RPMI8226 (cell line): ENCODE measurements at regions not wholly inside any gene's neighbourhood (a gene's known extent, or its start where the extent isn't known, plus 50 kb on each side); places are given as distances from the start of the nearest gene placed in this dataset.

ENCODE experiments used
- DNase-seq: peaks from one replicate; pipeline ENCODE4 v3.0.0-alpha.2; 2015

DNA sequence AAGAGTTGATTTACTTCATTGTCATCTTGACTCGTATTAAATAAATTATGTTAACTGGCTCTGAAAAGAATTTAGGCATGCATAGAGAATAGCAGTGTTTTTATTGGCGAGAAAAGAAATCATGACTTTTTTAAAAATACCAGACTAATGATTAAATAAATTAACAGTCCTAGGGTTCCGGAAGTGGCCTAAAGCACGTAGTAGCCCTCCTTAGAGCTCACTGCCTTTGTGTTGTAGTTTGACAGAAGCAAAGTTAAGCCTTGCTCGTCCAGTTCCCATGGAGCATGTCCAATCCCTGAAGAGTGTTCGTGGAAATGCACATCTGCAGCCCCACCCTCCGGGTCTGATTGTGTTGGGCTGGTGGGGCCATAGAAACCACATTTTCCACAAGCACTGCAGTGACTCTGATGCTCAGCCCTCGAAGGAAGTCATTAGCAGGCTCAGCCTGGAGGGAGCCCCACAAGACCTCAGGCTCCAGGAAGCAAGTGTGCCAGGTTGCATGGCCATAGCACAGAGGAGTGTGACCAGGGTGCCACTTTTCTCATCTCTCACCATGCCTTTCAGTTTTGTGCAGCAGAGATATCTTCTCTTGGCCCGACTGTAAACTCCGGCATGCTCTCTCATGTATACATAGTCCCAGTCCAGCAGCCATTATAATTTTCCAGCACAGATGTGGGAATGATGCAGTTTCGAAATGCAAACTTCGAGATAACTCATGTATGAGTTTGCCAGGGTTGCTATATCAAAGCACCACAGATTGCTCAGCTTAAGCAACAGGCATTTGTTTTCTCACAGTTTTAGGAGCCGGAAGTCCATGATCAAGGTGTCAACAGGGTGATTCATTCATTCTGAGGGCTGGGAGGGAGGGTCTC is 188.6 kb upstream of the SH3BP4 start:
- DNase-seq: no peak

DNA sequence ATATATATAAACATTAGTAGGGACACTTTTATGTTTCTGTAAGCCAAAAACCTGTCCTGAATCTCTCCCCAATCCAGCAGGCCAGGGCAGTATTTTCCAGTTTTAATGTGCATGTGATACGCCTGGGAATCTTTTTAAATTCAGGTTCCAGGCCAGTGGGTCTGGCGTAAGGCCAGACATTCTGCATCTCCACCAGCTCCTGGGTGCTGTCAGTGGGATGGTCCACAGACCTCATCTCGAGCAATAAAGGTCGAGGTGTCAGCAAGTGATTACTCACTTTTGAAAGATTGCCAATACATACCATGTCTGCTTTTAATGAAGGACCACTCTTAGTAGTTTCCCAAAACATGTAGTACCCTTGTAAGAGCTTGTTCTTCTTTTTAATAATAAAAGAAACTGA is 189.9 kb upstream of the SH3BP4 start:
- no peak for DNase-seq

DNA sequence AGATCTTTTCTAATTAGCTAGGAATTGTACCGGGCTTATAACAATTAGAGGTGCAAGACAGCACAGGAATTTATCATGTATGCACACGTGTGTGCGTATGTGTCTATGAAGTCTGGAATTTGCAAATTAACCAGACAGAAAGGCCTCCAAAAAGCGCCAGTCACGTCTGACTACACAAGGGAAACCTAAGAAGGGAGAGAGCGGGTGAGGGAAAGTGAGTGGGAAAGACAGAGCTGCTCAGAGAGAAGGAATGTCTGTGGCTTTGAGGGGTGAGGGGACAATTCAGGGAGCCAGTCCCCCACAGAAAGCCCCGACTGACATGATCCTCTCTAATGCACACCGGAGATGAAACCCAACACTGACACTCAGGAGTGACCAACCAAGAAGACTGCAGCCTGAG is 197.7 kb upstream of the SH3BP4 start:
- no peak for DNase-seq

DNA sequence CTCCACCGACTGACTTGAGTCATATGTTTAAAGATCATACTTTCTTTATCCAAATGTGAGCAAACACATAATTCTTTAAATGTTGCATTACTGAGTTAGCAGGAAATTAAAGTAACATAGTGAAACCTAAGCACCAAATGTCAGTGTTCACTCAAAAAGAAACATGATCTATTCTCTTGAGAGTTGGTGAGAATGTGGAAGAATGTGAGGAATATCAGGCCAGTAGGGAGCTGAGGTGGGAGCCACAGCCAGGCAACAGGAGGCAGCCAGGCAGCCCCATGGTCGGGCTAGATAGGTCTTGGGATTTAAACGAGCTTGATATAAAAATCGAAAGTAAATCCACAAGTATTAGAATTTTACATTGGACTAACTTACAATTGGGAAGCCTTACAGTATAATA is 198.1 kb upstream of the SH3BP4 start:
- no peak for DNase-seq

DNA sequence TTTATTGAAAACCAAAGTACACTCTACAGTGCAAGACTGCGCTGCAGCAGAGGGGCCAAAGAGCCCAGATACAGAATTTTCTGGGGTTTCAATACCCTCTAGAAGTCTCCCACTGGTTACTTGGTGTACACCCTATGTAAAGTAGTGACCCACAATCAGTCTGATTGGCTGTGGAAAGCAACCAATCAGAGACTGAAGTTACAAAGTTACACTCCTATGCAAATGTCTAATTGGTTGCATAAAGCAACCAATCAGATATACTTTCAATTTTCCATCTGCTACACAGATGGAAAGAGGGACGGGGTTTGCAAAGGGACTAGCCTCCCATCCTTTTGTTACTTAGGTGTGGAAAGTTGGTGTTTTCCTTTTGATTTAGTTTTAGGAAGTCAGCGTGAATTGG is 198.9 kb upstream of the SH3BP4 start:
- DNase-seq: no peak

DNA sequence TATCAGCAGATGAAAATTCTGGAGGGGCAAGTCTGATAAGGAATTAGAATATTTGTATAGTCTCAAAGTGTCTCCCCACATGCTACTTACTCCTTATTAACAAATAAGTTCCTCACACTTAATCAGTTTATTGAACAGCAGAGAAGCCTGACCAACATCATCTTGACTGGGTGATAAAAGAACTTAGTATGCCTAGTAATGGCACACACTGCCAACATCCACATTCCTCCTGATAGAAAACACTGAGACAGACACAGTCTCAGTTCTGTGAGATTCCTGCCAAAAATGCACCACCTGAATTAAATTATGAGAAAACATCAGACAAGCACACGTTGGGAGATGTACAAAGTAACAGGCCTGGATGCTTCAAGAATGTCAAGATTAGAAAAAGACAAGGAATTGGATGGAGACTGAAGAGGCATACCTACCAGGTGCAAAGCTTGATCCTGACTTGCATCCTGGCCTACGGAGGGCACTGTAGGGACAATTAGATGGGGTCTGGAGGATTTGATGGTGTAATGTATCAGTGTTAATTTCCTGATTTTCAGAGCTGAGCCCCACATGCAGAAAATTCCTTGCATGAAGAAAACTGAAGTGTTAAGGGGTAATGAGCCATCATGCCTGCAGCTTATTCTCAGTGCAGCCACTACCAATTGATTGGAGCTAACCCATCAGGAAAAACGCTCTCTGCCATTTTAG is 200.4 kb upstream of the SH3BP4 start:
- no peak for DNase-seq

DNA sequence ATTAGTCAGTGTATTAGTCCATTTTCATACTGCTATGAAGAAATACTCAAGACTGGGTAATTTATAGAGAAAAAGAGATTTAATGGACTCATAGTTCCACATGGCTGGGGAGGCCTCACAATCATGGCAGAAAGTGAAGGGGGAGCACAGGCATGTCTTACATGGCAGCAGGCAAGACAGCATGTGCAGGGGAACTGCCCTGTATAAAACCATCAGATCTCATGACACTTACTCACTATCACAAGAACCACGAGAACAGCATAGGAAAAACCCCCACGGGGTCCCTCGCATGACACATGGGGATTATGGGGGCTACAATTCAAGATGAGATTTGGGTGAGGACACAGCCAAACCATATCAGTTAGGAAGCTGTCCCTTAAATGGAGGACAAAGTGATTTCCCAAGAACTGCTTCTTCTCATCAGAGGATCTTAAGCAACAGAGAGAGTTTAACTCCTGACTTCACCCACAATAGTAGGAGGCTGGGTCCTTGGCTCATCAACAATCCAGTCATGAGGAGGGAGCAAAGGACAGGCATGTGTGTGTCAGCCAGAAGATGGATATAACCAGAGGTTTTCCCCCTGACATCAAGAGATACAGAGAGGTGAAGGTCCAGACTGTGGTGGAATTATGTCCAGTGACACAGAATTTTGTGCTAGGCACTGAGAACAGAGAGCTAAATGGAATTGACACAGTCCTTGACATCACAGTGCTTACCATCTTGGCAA is 203.8 kb upstream of the SH3BP4 start:
- no peak for DNase-seq

DNA sequence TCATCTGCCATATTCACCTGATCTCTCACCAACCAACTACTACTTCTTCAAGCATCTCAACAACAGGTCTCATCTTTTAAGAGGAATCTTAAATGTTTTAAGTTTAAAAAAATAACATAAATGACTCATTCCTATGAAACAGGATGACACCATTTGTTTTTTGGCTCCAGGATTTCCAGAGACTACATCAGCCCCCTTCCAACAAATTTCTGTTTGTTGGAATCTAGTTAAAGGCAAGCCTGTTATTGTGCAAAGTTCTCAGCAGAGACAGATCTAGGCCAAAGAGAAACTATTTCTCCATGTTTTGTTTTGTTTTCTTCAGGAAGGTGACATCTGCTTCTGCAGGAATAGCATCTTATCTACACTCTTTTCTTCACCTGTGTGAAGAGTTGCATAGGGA is 204.8 kb upstream of the SH3BP4 start:
- no peak for DNase-seq

DNA sequence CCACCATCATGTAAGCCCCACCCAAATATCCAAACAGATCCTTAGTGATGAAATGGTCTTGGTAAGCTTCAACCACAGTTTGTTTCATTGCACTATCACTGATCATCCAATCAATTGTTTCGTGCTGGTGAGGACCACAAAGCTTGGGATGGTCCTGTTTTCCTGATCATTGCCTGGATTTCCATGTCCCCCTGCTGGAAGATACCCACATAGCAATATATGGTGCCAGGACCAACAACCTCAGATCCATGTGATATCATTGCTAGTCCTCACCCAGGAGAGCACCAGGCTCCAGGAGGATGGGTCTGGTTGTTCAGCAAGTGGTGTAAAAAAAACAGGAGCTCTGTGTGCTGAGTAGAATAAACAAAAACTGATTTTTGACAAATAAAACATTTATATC is 206.5 kb upstream of the SH3BP4 start:
- DNase-seq: no peak

DNA sequence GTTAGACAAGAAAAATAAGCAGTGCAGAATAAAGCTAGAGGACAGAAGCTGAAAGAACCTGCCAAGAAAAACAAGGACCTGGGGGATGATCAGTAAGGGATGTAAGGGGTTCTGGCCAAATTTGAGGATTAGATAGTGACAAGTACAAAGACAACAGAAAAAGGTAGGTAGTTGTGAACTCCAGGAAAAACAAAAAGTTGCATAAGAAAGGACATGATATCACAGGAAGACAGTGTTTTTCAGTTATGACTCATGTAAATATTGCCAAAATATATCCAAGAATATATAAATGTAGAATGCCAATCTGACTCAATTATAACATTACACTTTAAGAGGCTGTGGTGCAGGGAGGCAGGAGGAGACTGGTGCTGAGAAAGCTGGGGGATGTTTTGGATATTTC is 209.8 kb upstream of the SH3BP4 start:
- no peak for DNase-seq

DNA sequence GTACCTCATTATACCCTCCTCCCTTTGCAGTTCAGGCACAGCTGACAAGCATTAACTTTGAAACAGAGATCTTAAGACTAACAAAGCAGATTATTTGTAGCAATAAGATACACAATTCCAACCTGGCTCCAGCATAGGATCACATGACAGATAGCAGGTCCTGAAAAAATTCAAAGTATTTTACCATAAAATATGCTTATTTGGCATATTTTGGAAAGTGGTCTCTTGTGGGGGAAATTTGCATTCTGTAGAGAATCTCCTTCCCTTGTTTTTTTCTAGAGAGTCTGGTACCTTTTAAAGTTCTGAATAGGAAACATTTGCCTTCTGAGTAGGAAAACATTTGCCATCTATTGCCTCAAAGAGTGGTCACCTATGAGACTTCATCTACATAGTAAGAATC is 212.8 kb upstream of the SH3BP4 start:
- no peak for DNase-seq

DNA sequence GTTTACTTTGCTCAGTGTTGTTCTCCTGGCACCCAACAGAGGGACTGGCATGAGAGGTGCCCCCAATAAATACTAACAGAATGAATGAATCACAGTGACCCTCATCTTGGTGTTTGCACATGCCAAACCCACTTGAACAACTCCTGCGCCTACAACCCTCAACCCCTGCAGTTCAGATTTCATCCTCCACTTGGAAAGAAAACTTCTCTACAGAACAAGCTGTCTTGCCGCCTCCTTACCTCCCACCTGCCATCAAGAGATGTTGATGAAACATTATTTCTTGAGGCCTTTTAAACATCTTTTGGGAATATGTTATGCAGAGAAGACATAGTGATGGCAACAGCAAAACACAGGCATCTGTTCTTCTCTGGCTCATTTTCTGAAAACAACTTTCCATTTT is 216.0 kb upstream of the SH3BP4 start:
- DNase-seq: no peak

DNA sequence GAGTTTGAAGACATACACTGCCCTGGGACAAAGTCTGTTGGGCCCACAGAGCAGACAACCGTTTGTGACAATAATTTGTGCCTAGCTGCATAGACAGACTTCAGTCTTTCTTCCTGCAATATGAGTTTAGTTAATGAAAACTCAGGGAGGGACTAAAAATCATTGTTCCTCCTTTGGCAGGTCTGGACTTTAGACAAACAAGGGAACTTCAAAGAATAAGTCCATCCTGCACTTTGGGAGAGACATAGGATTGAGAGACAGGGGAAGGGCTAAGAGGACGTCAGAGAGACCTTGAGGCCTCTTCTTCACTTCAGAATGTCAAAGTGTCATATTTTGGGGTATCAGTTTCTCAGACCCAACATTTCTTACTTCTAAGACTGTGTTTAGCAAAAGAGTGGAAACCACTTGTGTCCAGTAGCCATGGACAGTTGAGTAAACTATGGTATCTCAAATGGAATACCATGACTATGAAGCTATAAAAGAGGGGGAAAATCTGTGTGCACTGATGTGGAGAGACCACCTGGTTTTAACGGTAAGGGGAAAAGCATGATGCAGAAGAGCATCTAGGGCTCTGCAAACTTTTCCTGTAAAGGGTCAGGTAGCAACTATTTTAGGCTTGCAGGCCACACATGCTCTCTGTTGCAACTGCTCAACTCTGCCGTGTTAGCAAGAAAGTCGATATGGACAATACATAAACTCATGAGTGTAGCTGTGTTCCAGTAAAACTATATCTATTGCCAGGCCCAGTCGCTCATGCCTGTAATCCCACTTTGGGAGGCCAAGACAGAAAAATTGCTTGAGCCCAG is 217.8 kb upstream of the SH3BP4 start:
- no peak for DNase-seq

DNA sequence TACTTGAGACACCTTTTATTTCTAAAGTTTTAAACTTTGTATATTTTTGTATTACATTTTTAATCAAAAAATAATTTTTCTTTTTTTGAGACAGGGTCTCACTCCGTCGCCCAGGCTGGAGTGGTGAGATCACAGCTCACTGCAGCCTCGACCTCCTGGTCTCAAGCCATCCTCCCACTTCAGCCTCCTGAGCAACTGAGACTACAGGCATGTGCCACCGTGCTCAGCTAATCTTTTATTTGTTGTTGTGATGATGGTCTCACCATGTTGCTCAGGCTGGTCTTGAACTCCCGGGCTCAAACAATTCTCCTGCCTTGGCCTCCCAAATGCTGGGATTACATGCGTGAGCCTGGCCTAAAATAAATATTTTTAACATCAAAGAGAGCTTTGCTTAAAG is 218.7 kb upstream of the SH3BP4 start:
- no peak for DNase-seq

DNA sequence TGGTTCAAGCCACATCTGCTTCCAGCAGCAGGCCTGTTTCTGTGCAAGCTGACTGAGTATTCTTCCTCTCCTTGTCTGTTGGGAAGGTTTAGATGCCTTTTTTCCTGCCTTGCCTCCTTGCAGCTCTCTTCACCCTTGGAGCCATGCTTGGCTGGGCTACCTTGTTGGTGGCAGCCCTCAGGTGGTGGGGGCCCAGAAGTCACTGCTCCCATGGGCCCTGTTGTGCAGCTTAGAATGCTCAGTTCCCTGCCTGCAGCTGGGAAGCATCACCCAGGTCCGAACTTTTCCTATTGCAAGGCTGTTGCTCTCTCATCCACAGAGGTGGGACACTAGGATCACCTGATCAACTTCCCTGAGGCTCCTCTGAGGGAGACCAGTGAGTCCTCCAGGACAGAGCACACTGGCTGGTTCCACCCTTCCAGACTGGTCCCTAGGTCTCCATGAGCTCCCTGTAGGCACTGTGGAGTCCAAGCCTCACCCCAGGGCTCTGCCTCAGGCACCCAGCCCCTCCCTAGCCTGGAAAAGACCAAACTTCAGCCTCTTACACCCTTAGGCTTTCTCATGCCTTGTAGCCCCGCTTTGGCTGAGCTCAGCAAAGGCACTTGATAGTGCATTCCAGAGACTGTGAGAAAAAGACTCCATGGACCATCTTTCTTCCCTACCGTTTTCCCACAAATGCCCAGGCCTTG is 219.3 kb upstream of the SH3BP4 start:
- DNase-seq: no peak

DNA sequence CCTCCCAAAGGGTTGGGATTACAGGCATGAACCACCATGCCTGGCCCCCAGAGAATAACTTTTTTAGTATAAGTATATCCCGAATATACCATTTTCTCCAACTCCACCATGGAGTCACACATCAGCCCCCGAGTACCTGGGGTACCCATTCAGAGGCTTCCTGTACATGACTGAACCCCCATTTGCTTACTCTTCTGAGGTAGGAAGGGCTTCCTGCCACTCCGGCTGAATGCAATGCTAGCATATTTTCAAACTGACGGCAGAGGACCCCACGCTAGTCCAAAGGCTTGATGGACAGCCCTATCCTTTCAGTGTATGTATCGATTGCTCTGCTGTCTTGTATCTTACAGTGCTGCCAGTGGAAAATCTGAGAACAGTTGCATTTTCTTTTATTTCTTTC is 220.6 kb upstream of the SH3BP4 start:
- DNase-seq: no peak

DNA sequence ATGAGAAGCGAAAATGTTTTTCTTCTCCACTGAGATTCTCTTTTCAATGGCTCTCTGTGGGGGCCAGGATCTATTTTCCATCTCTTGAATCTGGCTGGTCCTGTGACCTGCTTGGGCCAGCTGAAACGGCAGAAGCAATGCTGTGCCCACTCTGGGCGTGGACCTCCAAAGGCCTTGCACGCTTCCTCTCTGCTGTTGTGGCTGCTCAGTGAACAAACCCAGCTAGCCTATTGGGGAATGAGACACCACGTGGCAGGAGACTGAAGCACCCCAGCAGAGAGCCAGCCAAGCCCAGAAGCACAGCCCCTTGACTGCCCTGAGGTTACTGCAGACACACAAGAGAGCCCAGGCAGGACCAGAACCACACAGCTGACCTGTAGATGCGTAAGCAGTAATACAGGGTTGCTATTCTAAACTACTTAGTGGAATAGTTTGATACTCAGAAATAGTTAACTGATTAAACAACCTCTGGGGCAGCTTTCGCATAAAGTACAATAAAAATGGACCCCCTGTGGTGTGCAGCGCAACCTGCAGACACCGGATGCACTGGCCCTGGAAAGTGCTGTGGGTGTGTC is 221.7 kb upstream of the SH3BP4 start:
- no peak for DNase-seq

DNA sequence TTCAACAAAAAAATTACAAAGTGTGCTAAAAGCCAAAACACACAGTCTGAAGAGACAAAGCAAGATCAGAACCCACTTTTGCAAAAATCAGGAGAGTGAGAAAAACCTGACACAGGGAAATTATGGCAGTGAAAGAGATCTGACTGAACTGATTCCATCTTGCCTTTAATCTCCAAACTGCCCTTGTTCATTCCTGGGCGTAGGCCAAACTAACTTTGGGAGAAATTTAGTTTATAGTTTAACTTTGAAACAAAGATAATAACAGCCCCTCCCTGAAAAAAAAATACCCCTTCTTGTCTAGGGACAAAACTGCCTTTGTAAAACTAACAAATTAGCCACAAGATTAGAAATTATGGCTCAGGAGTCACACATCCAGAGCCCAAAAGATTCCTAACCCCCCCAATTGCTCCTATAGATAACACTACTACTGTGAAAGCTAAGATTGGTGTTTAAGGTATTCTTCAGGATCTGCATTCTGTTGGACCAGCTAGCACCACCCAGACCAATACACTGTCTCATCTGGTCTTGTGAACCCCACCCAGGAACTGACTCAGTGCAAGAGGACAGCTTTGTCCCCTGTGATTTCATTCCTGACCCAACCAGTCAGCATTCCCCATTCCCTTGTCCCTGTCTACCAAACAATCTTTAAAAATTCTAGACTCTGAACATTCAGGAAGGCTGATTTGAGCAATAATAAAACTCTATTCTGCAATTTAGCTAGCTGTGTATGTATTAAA is 226.1 kb upstream of the SH3BP4 start:
- DNase-seq: no peak

DNA sequence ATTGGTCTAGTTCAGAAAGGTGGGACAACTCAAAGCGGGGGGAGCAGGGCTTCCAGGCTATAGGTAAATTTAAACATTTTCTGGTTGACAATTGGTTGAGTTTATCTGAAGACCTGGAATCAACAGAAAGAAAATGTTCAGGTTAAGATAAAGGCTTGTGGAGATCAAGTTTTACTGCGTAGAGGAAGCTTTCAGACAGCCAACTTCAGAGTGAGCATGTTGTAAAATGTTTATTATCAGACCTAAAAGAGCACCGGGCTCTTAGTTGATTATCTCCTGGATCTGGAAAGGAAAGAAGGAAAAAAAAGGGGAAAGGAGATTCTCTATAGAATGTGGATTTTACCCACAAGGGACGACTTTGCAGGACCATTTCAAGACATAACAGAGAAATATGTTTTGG is 227.0 kb upstream of the SH3BP4 start:
- DNase-seq: no peak

DNA sequence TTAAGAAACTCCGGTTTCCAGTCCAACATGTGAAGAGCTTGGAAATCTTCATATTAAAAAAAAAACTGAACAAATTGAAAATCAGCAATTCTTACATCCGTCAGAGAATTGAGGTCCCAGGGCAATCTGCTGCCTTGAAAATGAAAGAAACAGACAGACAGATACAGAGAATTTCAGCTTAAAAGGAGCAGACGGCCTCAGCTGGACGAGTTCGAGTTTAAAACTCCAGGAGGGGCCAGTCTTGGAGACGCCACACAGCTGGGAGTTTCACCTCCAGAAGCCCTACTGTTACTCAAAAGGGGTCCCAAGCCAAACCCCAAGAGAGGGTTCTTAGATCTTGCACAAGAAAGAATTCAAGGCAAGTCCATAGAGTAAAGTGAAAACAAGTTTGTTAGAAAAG is 226.5 kb upstream of the ARL4C start:
- no peak for DNase-seq

DNA sequence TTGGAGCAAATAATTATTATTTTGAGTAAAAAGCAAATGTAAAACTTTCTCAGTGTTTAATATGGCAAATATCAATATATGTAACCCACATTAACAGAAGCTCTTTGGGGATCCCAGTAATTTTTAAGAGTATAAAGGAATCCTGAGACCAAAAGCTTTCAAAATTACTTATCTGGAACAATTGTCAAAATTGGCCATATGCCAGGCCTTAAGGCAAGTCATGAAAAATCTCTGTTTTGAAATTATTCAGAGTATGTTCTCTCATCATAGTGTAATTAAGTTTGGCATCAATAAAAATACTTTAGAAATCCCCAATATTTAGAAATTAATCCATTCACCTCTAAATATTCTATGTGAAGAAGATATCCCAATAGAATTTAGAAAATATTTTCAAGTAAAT is 225.3 kb upstream of the ARL4C start:
- DNase-seq: no peak
